ENCODE measurements at regions not wholly inside any gene's neighbourhood (a gene's known extent, or its start where the extent isn't known, plus 50 kb on each side); places are given as distances from the start of the nearest gene placed in this dataset.

DNA sequence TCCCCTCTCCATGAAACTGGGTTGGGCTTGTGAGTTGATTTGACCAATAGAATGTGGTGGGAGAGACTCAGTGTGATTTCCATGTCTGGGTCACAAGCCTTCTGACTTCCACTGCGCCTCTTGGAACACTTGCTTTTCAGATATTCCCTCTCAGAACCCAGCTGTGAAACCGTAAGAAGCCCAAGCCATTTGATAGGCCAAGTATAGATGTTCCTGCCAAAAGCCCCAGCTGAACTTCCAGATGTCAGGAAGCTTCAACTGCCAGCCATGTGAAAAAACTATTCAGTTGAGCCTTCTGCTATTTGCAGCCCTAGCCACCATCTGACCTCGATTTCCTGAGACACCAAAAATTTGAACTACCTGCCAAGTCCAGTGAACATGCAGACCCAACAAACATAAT, 387.8 kb upstream of the GJE1 start:
- no peak for TF ChIP-seq YY1 (IDR thresholded peaks at IDR 0.05; ENCODE audit: insufficient read depth, insufficient read length)
- TF ChIP-seq SUZ12 (IDR thresholded peaks at IDR 0.05; ENCODE audit: extremely low read depth, insufficient read depth, insufficient read length) = no peak
- no peak for TF ChIP-seq ZNF274 (IDR thresholded peaks at IDR 0.05; ENCODE audit: low read depth, low read length)
